DND-41 (cell line): ENCODE measurements at regions not wholly inside any gene's neighbourhood (a gene's known extent, or its start where the extent isn't known, plus 50 kb on each side); places are given as distances from the start of the nearest gene placed in this dataset.

Source experiments
- ATAC-seq: fragments of 200-7000 bp; cut with Tn5 transposase; 3 replicates; pipeline ENCODE4 v1.9.1; 2021; ENCODE audit warnings: low read depth; ENCODE audit not compliant: insufficient read depth
- DNase-seq: peaks from one replicate; pipeline ENCODE4 v3.0.0-alpha.2; 2020
- H2AFZ ChIP-seq: 2 replicates; pipeline ENCODE4 v1.6.0; 2012; ENCODE audit warnings: low read depth, low read length
- H3K27ac ChIP-seq: 2 replicates; pipeline ENCODE4 v1.5.1; 2012; ENCODE audit warnings: low read length, inconsistent platforms
- H3K27me3 ChIP-seq: fragments of 200-600 bp; sonication (generic); 2 replicates; pipeline ENCODE4 v1.6.0; 2012; ENCODE audit warnings: low read length, mild to moderate bottlenecking, inconsistent platforms; ENCODE audit not compliant: insufficient read depth, poor library complexity
- H3K36me3 ChIP-seq: 2 replicates; pipeline ENCODE4 v1.5.1; 2012; ENCODE audit warnings: low read length, inconsistent platforms; ENCODE audit not compliant: insufficient read depth
- H3K4me1 ChIP-seq: 2 replicates; pipeline ENCODE4 v1.5.1; 2012; ENCODE audit warnings: mild to moderate bottlenecking, low read length; ENCODE audit not compliant: insufficient read depth
- H3K4me2 ChIP-seq: 2 replicates; pipeline ENCODE4 v1.6.0; 2012; ENCODE audit warnings: mild to moderate bottlenecking, moderate library complexity, low read length, inconsistent platforms; ENCODE audit not compliant: insufficient read depth
- H3K4me3 ChIP-seq, 2 experiments: fragments of 200-600 bp in 1 of 2; shearing (Covaris generic) in 1 of 2; 2 replicates each; pipeline ENCODE4 v1.5.1; 2012 to 2016; ENCODE audit warnings: inconsistent platforms in 2 of 2, low read length in 2 of 2, mild to moderate bottlenecking in 2 of 2, low read depth in 1 of 2, moderate library complexity in 1 of 2
- H3K79me2 ChIP-seq: 2 replicates; pipeline ENCODE4 v1.6.0; 2012; ENCODE audit warnings: low read length, inconsistent platforms; ENCODE audit not compliant: insufficient read depth
- H3K9ac ChIP-seq: 2 replicates; pipeline ENCODE4 v1.6.0; 2012; ENCODE audit warnings: low read depth, mild to moderate bottlenecking, inconsistent platforms, low read length, moderate library complexity
- H3K9me3 ChIP-seq: 2 replicates; pipeline ENCODE4 v1.5.1; 2012; ENCODE audit warnings: low read length, moderate library complexity, mild to moderate bottlenecking, inconsistent platforms; ENCODE audit not compliant: insufficient read depth, severe bottlenecking
- H4K20me1 ChIP-seq: 2 replicates; pipeline ENCODE4 v1.6.0; 2012; ENCODE audit warnings: low read length; ENCODE audit not compliant: insufficient read depth
- EZH2 ChIP-seq: IDR thresholded peaks from 3 replicates; pipeline ENCODE4 v1.6.1; 2012; ENCODE audit warnings: borderline replicate concordance, low read depth, mild to moderate bottlenecking, moderate library complexity, low read length, inconsistent platforms; ENCODE audit not compliant: severe bottlenecking
- TF ChIP-seq, protein P1 (sequence below): IDR thresholded peaks from 2 replicates; pipeline ENCODE4 v1.5.1; 2012; ENCODE audit warnings: borderline replicate concordance, low read length, moderate library complexity, mild to moderate bottlenecking; ENCODE audit not compliant: poor library complexity, severe bottlenecking; ENCODE audit errors: extremely low read depth

DNA sequence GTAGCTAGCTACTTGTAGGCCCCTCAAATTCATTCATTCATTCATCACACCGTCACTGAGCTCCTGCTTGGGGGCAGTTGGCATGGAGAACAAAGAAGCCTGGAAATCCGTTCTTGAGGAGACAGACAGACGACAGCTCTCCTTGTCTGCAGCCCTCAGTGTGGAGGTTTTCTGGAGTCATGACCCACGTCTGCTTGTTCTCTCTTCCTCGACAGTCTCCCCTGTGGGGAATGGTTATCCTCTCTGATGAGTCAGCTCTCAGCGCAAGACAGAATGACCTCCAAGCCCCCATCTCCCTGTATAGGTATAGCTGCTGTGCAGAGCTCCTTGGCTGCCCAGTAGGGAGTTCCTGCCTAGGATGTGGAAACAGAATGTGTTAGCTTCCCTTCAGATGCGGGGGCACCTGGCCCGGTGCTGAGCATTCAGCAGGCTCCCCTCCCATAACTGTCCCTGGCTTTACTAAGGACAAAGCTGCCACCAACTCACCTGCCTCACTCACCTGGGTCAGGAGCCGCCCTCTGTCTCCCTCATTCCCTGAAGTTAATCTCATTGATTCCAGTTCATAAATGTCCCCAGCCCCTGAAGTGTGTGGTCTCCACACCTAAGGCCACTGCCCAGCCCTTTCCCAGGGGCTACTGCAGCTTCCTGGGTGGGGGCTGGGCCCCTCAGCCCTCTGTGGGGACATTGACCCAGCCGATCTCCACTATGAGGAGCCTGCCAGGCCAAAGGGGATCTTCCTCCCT is 124.7 kb downstream of the ACKR3 start:
- Histone ChIP-seq H3K4me2 (no peak overlapping the region), H3K4me1 (no peaks in the 10 kb centered on the region), H3K9me3 (no peaks in the 10 kb centered on the region), H3K9ac (no peak overlapping the region), H3K27me3 (peaks cover 5% of the 10 kb centered on the region), H3K79me2 (no peaks in the 10 kb centered on the region), H3K27ac (no peak overlapping the region), H2AFZ (no peak overlapping the region), H3K36me3 (no peaks in the 10 kb centered on the region), H4K20me1 (no peaks in the 10 kb centered on the region), H3K4me3 (no peak overlapping the region)
- ATAC-seq = no peak
- DNase-seq = no peak
- TF ChIP-seq, protein P1, sequence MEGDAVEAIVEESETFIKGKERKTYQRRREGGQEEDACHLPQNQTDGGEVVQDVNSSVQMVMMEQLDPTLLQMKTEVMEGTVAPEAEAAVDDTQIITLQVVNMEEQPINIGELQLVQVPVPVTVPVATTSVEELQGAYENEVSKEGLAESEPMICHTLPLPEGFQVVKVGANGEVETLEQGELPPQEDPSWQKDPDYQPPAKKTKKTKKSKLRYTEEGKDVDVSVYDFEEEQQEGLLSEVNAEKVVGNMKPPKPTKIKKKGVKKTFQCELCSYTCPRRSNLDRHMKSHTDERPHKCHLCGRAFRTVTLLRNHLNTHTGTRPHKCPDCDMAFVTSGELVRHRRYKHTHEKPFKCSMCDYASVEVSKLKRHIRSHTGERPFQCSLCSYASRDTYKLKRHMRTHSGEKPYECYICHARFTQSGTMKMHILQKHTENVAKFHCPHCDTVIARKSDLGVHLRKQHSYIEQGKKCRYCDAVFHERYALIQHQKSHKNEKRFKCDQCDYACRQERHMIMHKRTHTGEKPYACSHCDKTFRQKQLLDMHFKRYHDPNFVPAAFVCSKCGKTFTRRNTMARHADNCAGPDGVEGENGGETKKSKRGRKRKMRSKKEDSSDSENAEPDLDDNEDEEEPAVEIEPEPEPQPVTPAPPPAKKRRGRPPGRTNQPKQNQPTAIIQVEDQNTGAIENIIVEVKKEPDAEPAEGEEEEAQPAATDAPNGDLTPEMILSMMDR = no peak
- no peak for TF ChIP-seq EZH2

DNA sequence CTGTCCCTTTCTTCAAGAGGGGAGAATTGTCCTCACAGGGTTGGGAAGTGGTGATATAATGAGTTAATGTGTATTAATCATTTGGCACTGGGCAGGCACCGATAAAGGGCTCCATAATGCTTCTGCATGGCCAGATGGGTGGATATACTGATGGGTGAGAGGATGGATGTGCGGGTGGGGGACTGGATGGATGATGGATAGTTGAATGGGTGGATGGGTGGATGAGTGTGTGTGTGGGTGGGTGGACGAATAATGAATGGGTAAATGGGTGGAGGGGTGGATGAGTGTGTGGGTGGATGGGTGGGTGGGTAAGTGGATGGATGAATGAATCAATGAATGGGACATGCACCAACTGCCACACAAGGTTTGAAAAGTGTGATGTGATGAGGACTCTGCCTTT is 127.2 kb downstream of the ACKR3 start:
- H3K36me3 ChIP-seq = no peaks in the 10 kb centered on the region
- H4K20me1 ChIP-seq = no peaks in the 10 kb centered on the region
- H3K79me2 ChIP-seq = no peaks in the 10 kb centered on the region
- no peak for ATAC-seq
- no peak overlapping the region for H3K4me3 ChIP-seq
- H3K4me2 ChIP-seq = no peak overlapping the region
- H3K27ac ChIP-seq = no peak overlapping the region
- TF ChIP-seq, protein P1 = no peak
- no peak for TF ChIP-seq EZH2
- H3K9ac ChIP-seq = no peak overlapping the region
- H2AFZ ChIP-seq = no peak overlapping the region
- H3K27me3 ChIP-seq = no peaks in the 10 kb centered on the region
- no peaks in the 10 kb centered on the region for H3K4me1 ChIP-seq
- no peaks in the 10 kb centered on the region for H3K9me3 ChIP-seq
- DNase-seq = no peak

- no peaks in the 10 kb centered on the region for H3K27me3 ChIP-seq
- H3K4me2 ChIP-seq = no peak overlapping the region
- DNase-seq (no peak), ATAC-seq (no peak)
- no peaks in the 10 kb centered on the region for H3K36me3 ChIP-seq
- no peaks in the 10 kb centered on the region for H3K79me2 ChIP-seq
- no peak overlapping the region for H3K27ac ChIP-seq
- H3K4me1 ChIP-seq = no peaks in the 10 kb centered on the region
- no peak overlapping the region for H3K9ac ChIP-seq
- no peaks in the 10 kb centered on the region for H4K20me1 ChIP-seq
- TF ChIP-seq EZH2 = no peak
- TF ChIP-seq, protein P1 = no peak
- H3K4me3 ChIP-seq = no peak overlapping the region
- no peaks in the 10 kb centered on the region for H3K9me3 ChIP-seq
- no peak overlapping the region for H2AFZ ChIP-seq
Observed at GRCh38 chr2:236698016-236698627, 128.5 kb downstream of the ACKR3 start.
